Sigmoid colon (tissue), 6 donors: ENCODE measurements at regions not wholly inside any gene's neighbourhood (a gene's known extent, or its start where the extent isn't known, plus 50 kb on each side); places are given as distances from the start of the nearest gene placed in this dataset.
"Not testable (repeated sequence)": the region's sequence is repeated elsewhere in the genome, so short reads cannot be mapped to it uniquely, and the experiment has no call there.

Experiments
- DNase-seq: peaks from one replicate; pipeline ENCODE4 v3.0.0-alpha.2; 2019
- H3K27ac ChIP-seq, 4 donors: fragments of 200-600 bp; sonication (generic); one replicate each; pipeline ENCODE4 v1.5.1; 2016 to 2019; ENCODE audit warnings: mild to moderate bottlenecking in 1 of 4
- H3K27me3 ChIP-seq, 3 donors: fragments of 200-600 bp; sonication (generic); one replicate each; pipeline ENCODE4 v1.5.1; 2019; ENCODE audit warnings: mild to moderate bottlenecking in 1 of 3
- H3K36me3 ChIP-seq, 4 donors: fragments of 200-600 bp; sonication (generic); one replicate each; pipeline ENCODE4 v1.5.1; 2016 to 2019
- H3K4me1 ChIP-seq, 4 donors: fragments of 200-600 bp; sonication (generic); one replicate each; pipeline ENCODE4 v1.5.1; 2017 to 2019
- H3K4me3 ChIP-seq, 4 donors: fragments of 200-600 bp; sonication (generic); one replicate each; pipeline ENCODE4 v1.5.1; 2017 to 2019; ENCODE audit warnings: mild to moderate bottlenecking in 2 of 4, moderate library complexity in 1 of 4
- H3K9me3 ChIP-seq, 4 donors: fragments of 200-600 bp in 3 of 4; sonication (generic) in 3 of 4; one replicate each; pipeline versions ENCODE4 v1.5.1 to v1.6.1; 2013 to 2019
- CTCF ChIP-seq, 4 experiments: fragments of 450-650 bp in 3 of 4; fragments of 200-600 bp in 1 of 4; IDR thresholded peaks; one replicate each; pipeline ENCODE4 v1.5.1; 2016 to 2019; ENCODE audit warnings: antibody characterized with exemption in 4 of 4, mild to moderate bottlenecking in 3 of 4, moderate library complexity in 2 of 4
- EP300 ChIP-seq, 4 donors: sonication (generic); formaldehyde crosslinking; IDR thresholded peaks; one replicate each; pipeline ENCODE4 v1.6.1; 2017; ENCODE audit warnings: antibody characterized with exemption in 4 of 4
- POLR2A ChIP-seq, 2 donors: fragments of 450-650 bp; IDR thresholded peaks; one replicate each; pipeline ENCODE4 v1.6.1; 2016; ENCODE audit warnings: antibody characterized with exemption in 2 of 2, mild to moderate bottlenecking in 2 of 2, moderate library complexity in 2 of 2
- POLR2AphosphoS5 ChIP-seq, 4 donors: sonication (generic); formaldehyde crosslinking; IDR thresholded peaks; one replicate each; pipeline ENCODE4 v1.6.1; 2017; ENCODE audit warnings: antibody characterized with exemption in 4 of 4
- WGBS, 2 donors: extraction: QIAGEN DNeasy Blood & Tissue Kit; methylation state at CpG; one replicate each; pipeline ENCODE4 v1.1.7; 2013; 5-methylcytosine and 5-hydroxymethylcytosine counted together
- intact Hi-C: fragments of 100-400 bp; cut with DNase I; formaldehyde crosslinking; loops from one replicate; pipeline ENCODE4 v1.15.1; 2023
- donor health status: healthy with polysubstance abuse.
- donor health status: healthy.

- no peak for TF ChIP-seq POLR2A (IDR thresholded peaks at IDR 0.05)
- no peak for TF ChIP-seq POLR2AphosphoS5 (IDR thresholded peaks at IDR 0.05)
- TF ChIP-seq CTCF (IDR thresholded peaks at IDR 0.05): no peak
- TF ChIP-seq EP300 (IDR thresholded peaks at IDR 0.05): no peak
- no peak for DNase-seq
- Histone ChIP-seq H3K36me3 (no peaks in the 10 kb centered on the region), H3K4me3 (no peak overlapping the region), H3K27me3 (no peaks in the 10 kb centered on the region), H3K9me3 (no peaks in the 10 kb centered on the region), H3K4me1 (no peaks in the 10 kb centered on the region), H3K27ac (no peak overlapping the region)
- intact Hi-C loops: no loop called here
- 21 to 46% methylated on average over 1 of the region's 1 CpG for WGBS, 2 donors
These were observed 315.4 kb upstream of the KITLG start for GRCh38 chr12:88895634-88896033.

GRCh38 chr12:88893801-88894200, 313.5 kb upstream of the KITLG start:
- no peak for DNase-seq
- Histone ChIP-seq H3K4me1 (peaks cover 0 to 4% (median 0%) of the 10 kb centered on the region in 4 donors), H3K27ac (no peak overlapping the region), H3K4me3 (no peak overlapping the region), H3K9me3 (no peaks in the 10 kb centered on the region), H3K27me3 (no peaks in the 10 kb centered on the region), H3K36me3 (no peaks in the 10 kb centered on the region)
- intact Hi-C loops: no loop called here
- 86 to 87% methylated on average over 3 of the region's 3 CpGs for WGBS, 2 donors
- TF ChIP-seq POLR2AphosphoS5 (IDR thresholded peaks at IDR 0.05) (no peak), CTCF (IDR thresholded peaks at IDR 0.05) (no peak), EP300 (IDR thresholded peaks at IDR 0.05) (no peak), POLR2A (IDR thresholded peaks at IDR 0.05) (no peak)

- H3K36me3 ChIP-seq, DNase-seq, H3K4me1 ChIP-seq, H3K27me3 ChIP-seq, H3K27ac ChIP-seq, H3K4me3 ChIP-seq, intact Hi-C loops, H3K9me3 ChIP-seq: not testable (repeated sequence)
- 92 to 94% methylated on average over 11 of the region's 11 CpGs for whole genome bisulfite sequencing, 2 donors
These were observed 311.2 kb upstream of the KITLG start for GRCh38 chr12:88891434-88891833.

- Histone ChIP-seq H3K27me3 (no peaks in the 10 kb centered on the region), H3K9me3 (no peaks in the 10 kb centered on the region), H3K27ac (no peak overlapping the region), H3K36me3 (no peaks in the 10 kb centered on the region), H3K4me1 (peaks cover 0 to 4% (median 0%) of the 10 kb centered on the region in 4 donors), H3K4me3 (no peak overlapping the region)
- no peak for TF ChIP-seq CTCF (IDR thresholded peaks at IDR 0.05)
- no peak for TF ChIP-seq EP300 (IDR thresholded peaks at IDR 0.05)
- TF ChIP-seq POLR2A (IDR thresholded peaks at IDR 0.05): no peak
- TF ChIP-seq POLR2AphosphoS5 (IDR thresholded peaks at IDR 0.05): no peak
- WGBS, 2 donors: 87 to 88% methylated on average over 2 of the region's 2 CpGs
- intact Hi-C loops: no loop called here
- no peak for DNase-seq
These were observed 309.2 kb upstream of the KITLG start for GRCh38 chr12:88889326-88890110.

GRCh38 chr12:88884600-88884999, 304.3 kb upstream of the KITLG start:
- no peak for DNase-seq
- 97 to 98% methylated on average over 2 of the region's 2 CpGs for WGBS, 2 donors

More at GRCh38 chr12:88884600-88884999, 304.3 kb upstream of the KITLG start:
- intact Hi-C loops: no loop called here
- no peaks in the 10 kb centered on the region for H3K36me3 ChIP-seq
- peaks cover 0 to 4% (median 0%) of the 10 kb centered on the region in 4 donors for H3K4me1 ChIP-seq
- no peaks in the 10 kb centered on the region for H3K9me3 ChIP-seq
- H3K4me3 ChIP-seq: no peak overlapping the region
- TF ChIP-seq CTCF (IDR thresholded peaks at IDR 0.05) (no peak), POLR2AphosphoS5 (IDR thresholded peaks at IDR 0.05) (no peak), EP300 (IDR thresholded peaks at IDR 0.05) (no peak), POLR2A (IDR thresholded peaks at IDR 0.05) (no peak)
- H3K27ac ChIP-seq: no peak overlapping the region
- H3K27me3 ChIP-seq: no peaks in the 10 kb centered on the region
